ENCODE measurements at regions not wholly inside any gene's neighbourhood (a gene's known extent, or its start where the extent isn't known, plus 50 kb on each side); places are given as distances from the start of the nearest gene placed in this dataset.

- intact Hi-C loops (cut with micrococcal nuclease) = no loop called here
Measured at GRCh38 chr12:98198261-98198982, 317.0 kb upstream of the TMPO start.

- intact Hi-C loops (cut with micrococcal nuclease) = no loop called here
Measured at GRCh38 chr12:98208816-98209215, 306.6 kb upstream of the TMPO start.

GRCh38 chr12:98211909-98212695, 303.3 kb upstream of the TMPO start:
- intact Hi-C loops (cut with micrococcal nuclease) = no loop called here

GRCh38 chr12:98213556-98213955, 301.8 kb upstream of the TMPO start:
- intact Hi-C loops (cut with micrococcal nuclease) = no loop called here

- intact Hi-C loops (cut with micrococcal nuclease) = no loop called here
Measured at GRCh38 chr12:98217257-98217656, 298.1 kb upstream of the TMPO start.

GRCh38 chr12:98220636-98221035, 294.8 kb upstream of the TMPO start:
- intact Hi-C loops (cut with micrococcal nuclease) = no loop called here

- intact Hi-C loops (cut with micrococcal nuclease) = no loop called here
Measured at GRCh38 chr12:98221243-98221808, 294.1 kb upstream of the TMPO start.

GRCh38 chr12:98222135-98222534, 293.3 kb upstream of the TMPO start:
- intact Hi-C loops (cut with micrococcal nuclease) = no loop called here

GRCh38 chr12:98224584-98225221, 290.7 kb upstream of the TMPO start:
- intact Hi-C loops (cut with micrococcal nuclease) = no loop called here

GRCh38 chr12:98227162-98227561, 288.2 kb upstream of the TMPO start:
- intact Hi-C loops (cut with micrococcal nuclease) = loop anchor here (1.0 to 2.0 kb wide), 2 partner anchors 146 to 170 kb away; no protein-coding TSS in a partner anchor

GRCh38 chr12:98228683-98229539, 286.5 kb upstream of the TMPO start:
- intact Hi-C loops (cut with micrococcal nuclease) = no loop called here

GRCh38 chr12:98229540-98229924, 285.9 kb upstream of the TMPO start:
- intact Hi-C loops (cut with micrococcal nuclease) = no loop called here

GRCh38 chr12:98232753-98233390, 282.5 kb upstream of the TMPO start:
- intact Hi-C loops (cut with micrococcal nuclease) = no loop called here

GRCh38 chr12:98235301-98235700, 280.1 kb upstream of the TMPO start:
- intact Hi-C loops (cut with micrococcal nuclease) = no loop called here

GRCh38 chr12:98238515-98239130, 276.8 kb upstream of the TMPO start:
- intact Hi-C loops (cut with micrococcal nuclease) = no loop called here

- intact Hi-C loops (cut with micrococcal nuclease) = no loop called here
Measured at GRCh38 chr12:98243190-98243589, 272.2 kb upstream of the TMPO start.

GRCh38 chr12:98244136-98244535, 271.3 kb upstream of the TMPO start:
- intact Hi-C loops (cut with micrococcal nuclease) = no loop called here

- intact Hi-C loops (cut with micrococcal nuclease) = no loop called here
Measured at GRCh38 chr12:98253207-98254037, 262.0 kb upstream of the TMPO start.

GRCh38 chr12:98256830-98257229, 258.6 kb upstream of the TMPO start:
- intact Hi-C loops (cut with micrococcal nuclease) = no loop called here
